Stimulated activated naive B cell treated with anti-CD40 and anti-IgM and Interleukin-4, amounts not matched to agents 10 μg/mL and 1 μg/mL and 100 μg/mL, for 72 hours (primary cell): ENCODE measurements at regions not wholly inside any gene's neighbourhood (a gene's known extent, or its start where the extent isn't known, plus 50 kb on each side); places are given as distances from the start of the nearest gene placed in this dataset.

ENCODE experiments used
- ATAC-seq, 2 donors: fragments of 150-1000 bp; cut with Tn5 transposase; replicated peaks; 2 replicates each; pipeline ENCODE4 v1.10.0; 2021; ENCODE audit warnings: moderate library complexity in 1 of 2
- DNase-seq: peaks from one replicate; pipeline ENCODE4 v3.0.0; 2021
- H3K27ac Mint-ChIP-seq: one replicate; pipeline ENCODE4 v1.8.0; 2022; ENCODE audit warnings: mild to moderate bottlenecking, mixed read lengths
- H3K27me3 Mint-ChIP-seq, 2 donors: one replicate each; pipeline ENCODE4 v1.8.0; 2022; ENCODE audit warnings: mixed read lengths in 2 of 2
- H3K36me3 Mint-ChIP-seq, 2 donors: one replicate each; pipeline ENCODE4 v1.8.0; 2022; ENCODE audit warnings: mixed read lengths in 2 of 2, mild to moderate bottlenecking in 1 of 2
- H3K4me1 Mint-ChIP-seq, 2 donors: one replicate each; pipeline ENCODE4 v1.8.0; 2022; ENCODE audit warnings: mixed read lengths in 2 of 2, mild to moderate bottlenecking in 1 of 2
- H3K4me3 Mint-ChIP-seq, 2 donors: one replicate each; pipeline ENCODE4 v1.8.0; 2022; ENCODE audit warnings: mild to moderate bottlenecking in 2 of 2, mixed read lengths in 2 of 2, moderate library complexity in 1 of 2
- H3K9me3 Mint-ChIP-seq, 2 donors: one replicate each; pipeline ENCODE4 v1.8.0; 2022; ENCODE audit warnings: mixed read lengths in 2 of 2, mild to moderate bottlenecking in 1 of 2

- no peak overlapping the region for H3K4me3 Mint-ChIP-seq
- no peak overlapping the region for H3K27ac Mint-ChIP-seq
- ATAC-seq (no peak), DNase-seq (no peak)
- no peaks in the 10 kb centered on the region for H3K4me1 Mint-ChIP-seq
- H3K9me3 Mint-ChIP-seq: no peaks in the 10 kb centered on the region
- peaks cover 0 to 1% of the 10 kb centered on the region in 2 donors for H3K27me3 Mint-ChIP-seq
- no peaks in the 10 kb centered on the region for H3K36me3 Mint-ChIP-seq
Measured at GRCh38 chr14:56870336-56870735, 60.1 kb upstream of the OTX2 start.

- no peak for DNase-seq
- H3K27ac Mint-ChIP-seq: no peak overlapping the region
- H3K4me1 Mint-ChIP-seq: no peaks in the 10 kb centered on the region
- H3K9me3 Mint-ChIP-seq: no peaks in the 10 kb centered on the region
- peaks cover 0 to 6% of the 10 kb centered on the region in 2 donors for H3K27me3 Mint-ChIP-seq
- H3K4me3 Mint-ChIP-seq: no peak overlapping the region
- no peaks in the 10 kb centered on the region for H3K36me3 Mint-ChIP-seq
- no peak for ATAC-seq
Measured at GRCh38 chr14:56868660-56869059, 58.4 kb upstream of the OTX2 start.

GRCh38 chr14:56862836-56863235 lies 52.6 kb upstream of the OTX2 start:
- DNase-seq (no peak), ATAC-seq (no peak)
- Mint-ChIP-seq H3K9me3 (no peaks in the 10 kb centered on the region), H3K27me3 (peaks cover 9 to 24% of the 10 kb centered on the region in 2 donors), H3K36me3 (no peaks in the 10 kb centered on the region), H3K4me3 (no peak overlapping the region), H3K4me1 (no peaks in the 10 kb centered on the region), H3K27ac (no peak overlapping the region)

GRCh38 chr14:56860441-56860840 lies 50.2 kb upstream of the OTX2 start:
- H3K27me3 Mint-ChIP-seq: peaks cover 21 to 35% of the 10 kb centered on the region in 2 donors
- H3K4me3 Mint-ChIP-seq: no peak overlapping the region
- no peaks in the 10 kb centered on the region for H3K4me1 Mint-ChIP-seq
- H3K36me3 Mint-ChIP-seq: no peaks in the 10 kb centered on the region
- ATAC-seq: no peak
- DNase-seq: no peak
- no peak overlapping the region for H3K27ac Mint-ChIP-seq
- peaks cover 0 to 2% of the 10 kb centered on the region in 2 donors for H3K9me3 Mint-ChIP-seq
